Panc1 (cell line): ENCODE measurements at regions not wholly inside any gene's neighbourhood (a gene's known extent, or its start where the extent isn't known, plus 50 kb on each side); places are given as distances from the start of the nearest gene placed in this dataset.

Experiments
- ATAC-seq: fragments of 200-7000 bp; cut with Tn5 transposase; 2 replicates; pipeline ENCODE4 v1.9.1; 2020; ENCODE audit warnings: mild to moderate bottlenecking, moderate library complexity
- BruUV-seq: library from RNA; stranded (reverse); fragments of 400-500 nt; replicated peaks from 2 replicates; lab custom pipeline; 2021; lab: Mats Ljungman, UMichigan
- CTCF ChIA-PET: fragments of 300-600 bp; sonication (Branson Sonifier 250); formaldehyde crosslinking; loops from one replicate; lab custom pipeline; 2022; ENCODE audit warnings: antibody characterized with exemption; lab: Charles Lee
- POLR2A ChIA-PET: fragments of 300-600 bp; sonication (Branson Sonifier 250); formaldehyde crosslinking; loops from one replicate; lab custom pipeline; 2022; ENCODE audit warnings: antibody characterized with exemption; lab: Charles Lee
- DNase-seq: peaks from one replicate; pipeline ENCODE4 v3.0.0-alpha.2; 2010; ENCODE audit warnings: low read depth, low spot score
- H3K27ac ChIP-seq: 2 replicates; pipeline ENCODE4 v1.5.1; 2011; ENCODE audit warnings: mild to moderate bottlenecking, low read length, inconsistent platforms
- H3K27me3 ChIP-seq: fragments of 200-500 bp; sonication (Bioruptor generic); 2 replicates; pipeline ENCODE4 v1.6.0; 2014; ENCODE audit warnings: low read length, inconsistent platforms; ENCODE audit not compliant: control insufficient read depth, insufficient read depth
- H3K36me3 ChIP-seq: fragments of 200-500 bp; sonication (Bioruptor generic); 2 replicates; pipeline ENCODE4 v1.5.1; 2014; ENCODE audit warnings: inconsistent platforms, mild to moderate bottlenecking, low read length, moderate library complexity; ENCODE audit not compliant: control insufficient read depth, insufficient read depth
- H3K4me1 ChIP-seq: 2 replicates; pipeline ENCODE4 v1.5.1; 2011; ENCODE audit warnings: inconsistent platforms, mild to moderate bottlenecking, low read length, moderate library complexity; ENCODE audit not compliant: control insufficient read depth, insufficient read depth
- H3K4me3 ChIP-seq, 2 experiments: 2 replicates each; pipeline ENCODE4 v1.5.1; 2011 to 2012; ENCODE audit warnings: low read depth in 2 of 2, low read length in 2 of 2, mild to moderate bottlenecking in 2 of 2, inconsistent platforms in 1 of 2, moderate library complexity in 1 of 2
- H3K9me3 ChIP-seq: fragments of 200-500 bp; sonication (Bioruptor generic); 2 replicates; pipeline ENCODE4 v1.5.1; 2014; ENCODE audit warnings: low read depth, mild to moderate bottlenecking, inconsistent platforms, low read length, moderate library complexity; ENCODE audit not compliant: control insufficient read depth, insufficient read depth
- CTCF ChIP-seq: fragments of 450-650 bp; IDR thresholded peaks from 2 replicates; pipeline ENCODE4 v1.5.1; 2017; ENCODE audit warnings: mild to moderate bottlenecking
- POLR2AphosphoS5 ChIP-seq: IDR thresholded peaks from 2 replicates; pipeline ENCODE4 v1.6.1; 2012; ENCODE audit warnings: mild to moderate bottlenecking, low read depth, low read length, moderate library complexity
- REST ChIP-seq, 2 experiments: IDR thresholded peaks; 2 replicates each; pipeline ENCODE4 v1.6.1; 2011 to 2012; ENCODE audit warnings: low read depth in 2 of 2, control low read depth in 1 of 2, low read length in 1 of 2, mild to moderate bottlenecking in 1 of 2, moderate library complexity in 1 of 2; ENCODE audit not compliant: insufficient read depth in 1 of 2
- SIN3A ChIP-seq: IDR thresholded peaks from 2 replicates; pipeline ENCODE4 v1.6.1; 2012; ENCODE audit warnings: low read depth, mild to moderate bottlenecking, low read length, moderate library complexity, borderline replicate concordance; ENCODE audit not compliant: insufficient read depth
- TCF7L2 ChIP-seq: IDR thresholded peaks from 2 replicates; pipeline ENCODE4 v1.6.1; 2011; ENCODE audit warnings: mild to moderate bottlenecking, low read depth, low read length, inconsistent platforms
- in situ Hi-C: cut with HindIII; loops from 2 replicates; pipeline ENCODE4 v1.10.0; 2016; ENCODE audit warnings: low sequenced_read_pairs, low pct_unique_long_range_greater_than_20kb
- intact Hi-C: fragments of 100-400 bp; cut with micrococcal nuclease; formaldehyde crosslinking; loops from one replicate; pipeline ENCODE4 v1.10.0; 2022; ENCODE audit not compliant: unreplicated experiment

GRCh38 chr14:56379956-56380355, 199.6 kb upstream of the TMEM260 start:
- in situ Hi-C loops, result no loop called here
- Histone ChIP-seq H3K4me1 (no peaks in the 10 kb centered on the region), H3K4me3 (no peak overlapping the region), H3K27me3 (no peaks in the 10 kb centered on the region), H3K27ac (no peak overlapping the region), H3K36me3 (no peaks in the 10 kb centered on the region), H3K9me3 (no peaks in the 10 kb centered on the region)
- intact Hi-C loops, result loop anchor here (2.0 kb wide), 1 partner anchor 59 kb away; no protein-coding TSS in a partner anchor
- no TSS peak for BruUV-seq
- TF ChIP-seq TCF7L2, result no peak
- TF ChIP-seq CTCF, result no peak
- TF ChIP-seq SIN3A, result no peak
- no peak for TF ChIP-seq POLR2AphosphoS5
- no peak for TF ChIP-seq REST (IDR thresholded peaks at IDR 0.05; ENCODE audit: insufficient read depth in 1 of 2, low read depth in 2 of 2, low read length in 1 of 2)
- ChIA-PET CTCF (no interaction called here), POLR2A (interaction anchor here (0.6 kb wide), 1 partner anchor 1323 kb away, joined by 3 read pairs; no protein-coding TSS in a partner anchor)
- no peak for ATAC-seq
- no peak for DNase-seq

GRCh38 chr14:56386024-56386423, 193.6 kb upstream of the TMEM260 start:
- in situ Hi-C loops, result no loop called here
- H3K4me1 ChIP-seq, result no peaks in the 10 kb centered on the region

More at GRCh38 chr14:56386024-56386423, 193.6 kb upstream of the TMEM260 start:
- ATAC-seq, result no peak
- BruUV-seq, result no TSS peak
- no peak for DNase-seq
- H3K4me3 ChIP-seq, result no peak overlapping the region
- ChIA-PET POLR2A (no interaction called here), CTCF (no interaction called here)
- no peaks in the 10 kb centered on the region for H3K9me3 ChIP-seq
- intact Hi-C loops, result no loop called here
- no peaks in the 10 kb centered on the region for H3K36me3 ChIP-seq
- no peak overlapping the region for H3K27ac ChIP-seq
- H3K27me3 ChIP-seq, result no peaks in the 10 kb centered on the region
- no peak for TF ChIP-seq POLR2AphosphoS5
- TF ChIP-seq REST (IDR thresholded peaks at IDR 0.05; ENCODE audit: insufficient read depth in 1 of 2, low read depth in 2 of 2, low read length in 1 of 2), result no peak
- TF ChIP-seq CTCF, result no peak
- no peak for TF ChIP-seq SIN3A
- TF ChIP-seq TCF7L2, result no peak
